LNCAP (cell line): ENCODE measurements at regions not wholly inside any gene's neighbourhood (a gene's known extent, or its start where the extent isn't known, plus 50 kb on each side); places are given as distances from the start of the nearest gene placed in this dataset.

Experiments
- CTCF ChIP-seq: fragments of 450-650 bp; IDR thresholded peaks from 2 replicates; pipeline ENCODE4 v1.5.1; 2017; ENCODE audit warnings: mild to moderate bottlenecking

GRCh38 chr16:86680162-86680561, 101.8 kb downstream of the FOXL1 start:
- no peak for TF ChIP-seq CTCF

DNA sequence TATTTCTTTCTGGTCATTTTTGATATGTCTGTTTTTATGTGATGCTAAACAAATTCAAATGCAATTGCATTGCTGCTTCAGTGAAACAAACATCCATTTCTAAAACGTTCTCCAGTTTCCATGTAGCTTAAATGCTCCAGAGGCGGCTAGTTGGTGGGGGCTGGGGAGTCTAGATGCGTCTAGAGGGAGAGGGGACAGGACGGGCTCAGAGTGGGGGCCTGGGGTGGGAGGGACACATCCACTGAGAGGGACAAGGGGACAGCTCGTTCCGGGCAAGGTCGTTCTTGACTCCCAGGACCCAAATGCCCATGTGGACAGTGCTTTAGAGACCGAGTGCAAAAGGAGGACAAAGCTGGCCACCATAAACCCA, 102.3 kb downstream of the FOXL1 start:
- no peak for TF ChIP-seq CTCF

DNA sequence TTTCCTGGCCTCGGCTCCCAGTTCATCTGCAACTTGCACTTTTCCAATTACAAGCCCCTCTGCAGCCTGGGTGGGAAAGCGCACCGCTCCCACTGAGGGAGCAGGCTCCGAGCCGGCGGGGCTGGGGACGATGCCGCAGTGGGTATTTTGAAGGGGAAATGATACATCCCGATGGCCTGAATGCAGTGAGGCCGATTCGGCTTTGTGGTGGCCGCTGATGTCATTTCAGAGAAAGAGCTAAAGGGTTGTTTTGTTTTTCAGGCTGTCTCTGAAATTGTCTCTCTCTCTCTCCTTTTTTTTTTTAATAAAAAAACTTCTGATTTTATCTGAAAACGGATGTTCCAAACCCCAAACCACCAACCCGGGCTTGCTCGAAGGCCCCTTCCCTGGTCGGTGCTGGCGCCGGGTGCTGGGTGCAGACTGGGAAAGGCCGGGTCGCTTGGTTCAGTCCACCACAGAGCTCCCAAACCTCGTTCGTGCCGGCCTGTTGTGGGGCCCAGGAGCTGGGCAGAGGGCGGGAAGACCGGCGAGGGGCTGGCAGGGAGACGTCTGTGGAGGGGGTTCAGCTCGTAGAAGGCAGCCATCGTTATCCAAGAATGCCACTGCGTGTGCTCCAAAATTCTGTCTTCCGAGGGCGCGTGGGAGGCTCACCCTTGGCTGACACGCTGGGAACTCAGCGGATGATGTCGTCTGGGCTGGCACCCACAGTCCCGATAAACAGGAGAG, 102.8 kb downstream of the FOXL1 start:
- no peak for TF ChIP-seq CTCF

GRCh38 chr16:86681757-86682106, 103.4 kb downstream of the FOXL1 start:
- no peak for TF ChIP-seq CTCF

- no peak for TF ChIP-seq CTCF
Observed at GRCh38 chr16:86682219-86682904, 104.0 kb downstream of the FOXL1 start.

DNA sequence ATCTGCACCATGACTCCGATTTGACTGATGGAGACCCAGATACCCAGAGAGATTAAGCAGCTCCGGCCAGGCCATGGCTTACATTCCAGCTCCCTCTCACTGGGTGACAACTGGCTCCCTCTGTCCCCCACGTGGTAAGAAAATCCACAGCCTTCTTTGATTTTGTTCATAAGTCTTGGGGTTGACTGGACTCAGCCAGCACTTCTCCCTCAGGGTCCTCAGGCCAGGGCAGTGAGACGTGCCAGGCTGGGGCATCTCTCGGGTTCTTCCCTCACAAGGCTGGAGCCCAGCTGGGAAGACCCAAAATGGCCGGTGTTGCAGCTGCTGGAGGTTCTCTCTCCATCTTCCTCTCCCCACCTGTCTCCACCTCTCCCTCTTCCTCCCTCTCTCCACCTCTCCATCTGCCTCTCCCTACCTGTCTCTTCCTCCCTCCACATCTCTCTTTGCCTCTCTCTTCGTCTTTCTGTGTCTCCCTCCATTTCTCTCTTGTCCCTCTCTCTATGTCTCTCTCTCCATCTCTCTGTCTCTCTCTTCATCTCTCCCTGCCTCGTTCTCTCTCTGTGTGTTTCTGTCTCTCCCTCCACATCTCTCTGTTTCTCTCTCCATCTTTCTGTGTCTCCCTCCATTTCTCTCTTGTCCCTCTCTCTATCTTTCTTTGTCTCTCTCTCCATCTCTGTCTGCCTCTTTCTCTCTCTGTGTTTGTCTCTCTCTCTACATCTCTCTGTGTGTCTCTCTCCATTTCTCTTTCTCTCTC, 105.3 kb downstream of the FOXL1 start:
- TF ChIP-seq CTCF, result no peak

GRCh38 chr16:86685076-86685475, 106.7 kb downstream of the FOXL1 start:
- no peak for TF ChIP-seq CTCF
